Activated CD8-positive, alpha-beta memory T cell treated with anti-CD3 and anti-CD28 coated beads for 4 hours (primary cell): ENCODE measurements at regions not wholly inside any gene's neighbourhood (a gene's known extent, or its start where the extent isn't known, plus 50 kb on each side); places are given as distances from the start of the nearest gene placed in this dataset.
"Not testable (repeated sequence)": the region's sequence is repeated elsewhere in the genome, so short reads cannot be mapped to it uniquely, and the experiment has no call there.

ENCODE experiments used
- DNase-seq, 2 donors: peaks; one replicate each; pipeline ENCODE4 v3.0.0-alpha.2; 2020; ENCODE audit warnings: low read depth in 2 of 2

GRCh38 chr6:21742238-21742660 lies 148.7 kb downstream of the SOX4 start:
- no peak for DNase-seq

GRCh38 chr6:21744331-21744730 lies 150.8 kb downstream of the SOX4 start:
- DNase-seq = no peak

GRCh38 chr6:21745543-21746337 lies 152.2 kb downstream of the SOX4 start:
- DNase-seq = no peak

GRCh38 chr6:21747441-21747840 lies 153.9 kb downstream of the SOX4 start:
- DNase-seq = no peak

- no peak for DNase-seq
These were observed 154.9 kb downstream of the SOX4 start for GRCh38 chr6:21748343-21749056.

GRCh38 chr6:21749754-21750153 lies 156.2 kb downstream of the SOX4 start:
- no peak for DNase-seq

GRCh38 chr6:21750575-21750974 lies 157.0 kb downstream of the SOX4 start:
- no peak for DNase-seq

GRCh38 chr6:21751608-21752007 lies 158.1 kb downstream of the SOX4 start:
- DNase-seq = no peak

- DNase-seq = no peak
These were observed 158.7 kb downstream of the SOX4 start for GRCh38 chr6:21752054-21752811.

- no peak for DNase-seq
These were observed 159.9 kb downstream of the SOX4 start for GRCh38 chr6:21753241-21754108.

- DNase-seq = no peak
These were observed 161.3 kb downstream of the SOX4 start for GRCh38 chr6:21754891-21755290.

- no peak for DNase-seq
These were observed 162.9 kb downstream of the SOX4 start for GRCh38 chr6:21756487-21756886.

GRCh38 chr6:21757392-21757791 lies 163.8 kb downstream of the SOX4 start:
- not testable (repeated sequence) for DNase-seq

GRCh38 chr6:21759721-21760120 lies 166.2 kb downstream of the SOX4 start:
- no peak for DNase-seq

GRCh38 chr6:21761053-21761730 lies 167.6 kb downstream of the SOX4 start:
- not testable (repeated sequence) for DNase-seq

GRCh38 chr6:21764989-21765388 lies 171.4 kb downstream of the SOX4 start:
- no peak for DNase-seq

- no peak for DNase-seq
These were observed 174.5 kb downstream of the SOX4 start for GRCh38 chr6:21767891-21768648.

- DNase-seq = no peak
These were observed 175.9 kb downstream of the SOX4 start for GRCh38 chr6:21769405-21769861.

- DNase-seq = no peak
These were observed 176.4 kb downstream of the SOX4 start for GRCh38 chr6:21769968-21770367.
